CD4-positive, alpha-beta T cell treated with Interleukin-10 for 1 hour (primary cell): ENCODE measurements at regions not wholly inside any gene's neighbourhood (a gene's known extent, or its start where the extent isn't known, plus 50 kb on each side); places are given as distances from the start of the nearest gene placed in this dataset.

Experiments used
- DNase-seq: peaks from one replicate; pipeline ENCODE4 v3.0.0-alpha.2; 2020

DNA sequence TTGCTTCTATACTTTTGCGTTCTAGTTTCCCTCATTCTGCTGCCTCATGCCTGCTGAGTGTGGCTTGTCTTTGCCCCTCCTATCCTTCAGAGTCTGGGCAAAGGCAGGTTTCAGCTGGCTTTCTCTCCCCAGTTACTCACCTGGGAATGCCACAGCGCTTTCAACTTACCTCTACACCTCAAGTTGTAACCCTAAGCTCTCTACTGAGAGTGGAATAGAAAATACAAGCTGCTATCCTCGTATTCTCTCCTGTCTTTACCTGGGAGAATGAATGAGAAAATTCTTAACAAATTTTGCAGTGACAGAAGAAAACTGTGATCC lies 316.3 kb upstream of the KLF12 start:
- DNase-seq, result no peak

DNA sequence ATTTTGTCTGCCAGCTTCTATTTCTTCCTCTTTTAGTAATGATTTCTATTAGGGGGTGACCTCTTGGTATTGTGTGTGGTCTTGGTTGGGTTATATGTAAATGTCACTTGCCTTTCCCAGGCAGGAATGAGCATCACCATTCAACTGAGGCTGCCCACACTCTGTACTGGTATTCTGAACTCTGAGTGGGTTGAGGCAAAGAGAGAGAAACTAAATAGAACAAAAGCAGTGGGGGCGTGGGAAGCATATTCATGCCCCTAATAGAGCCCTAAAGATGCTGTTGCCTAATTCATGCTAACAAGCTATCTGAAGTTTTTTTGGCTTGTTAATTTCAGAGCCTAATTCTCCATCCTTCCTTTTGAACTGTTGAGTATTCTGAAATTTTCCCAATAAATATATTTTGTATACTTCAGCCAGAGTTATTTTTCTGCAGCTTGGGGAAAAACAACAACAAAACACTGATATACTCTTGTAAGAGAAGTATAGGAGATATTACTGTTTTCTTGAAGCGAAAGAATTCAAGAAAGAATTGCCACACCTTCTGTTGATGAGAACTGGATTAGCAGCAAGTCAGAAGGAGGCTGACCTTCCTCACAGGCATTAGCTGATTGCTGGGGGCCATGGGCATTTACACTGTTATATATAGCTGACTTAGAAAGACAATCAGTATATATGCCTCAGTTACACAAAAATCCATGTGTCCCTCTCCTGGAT lies 315.8 kb upstream of the KLF12 start:
- no peak for DNase-seq

DNA sequence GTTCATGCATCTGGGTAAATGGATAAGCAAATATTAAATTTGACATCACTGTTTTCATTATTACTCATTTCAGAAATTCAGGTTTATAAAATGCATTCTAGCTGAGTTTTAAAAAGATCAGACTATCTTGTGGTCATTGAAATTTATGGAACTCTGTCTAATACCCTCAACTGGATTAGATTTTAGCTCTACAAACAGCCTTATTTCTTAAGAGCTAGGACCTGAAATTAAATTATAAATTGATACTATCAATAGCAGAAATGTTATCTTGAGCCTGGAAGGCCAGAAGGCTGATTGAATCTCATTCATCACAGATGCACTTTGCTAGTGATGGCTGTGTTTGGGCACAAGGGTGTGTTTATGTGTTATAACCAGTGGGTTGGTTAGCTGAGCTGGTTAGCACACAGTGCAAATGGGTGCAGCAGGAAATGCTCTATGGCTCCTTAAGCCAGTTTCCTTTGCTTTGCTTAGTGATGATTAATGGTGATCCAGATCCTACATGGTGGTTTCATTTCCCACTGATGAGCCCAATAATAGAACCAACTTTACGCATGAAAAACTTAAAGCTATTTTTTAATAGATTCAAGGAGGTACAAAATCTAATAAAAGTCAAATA lies 310.8 kb upstream of the KLF12 start:
- DNase-seq, result no peak

DNA sequence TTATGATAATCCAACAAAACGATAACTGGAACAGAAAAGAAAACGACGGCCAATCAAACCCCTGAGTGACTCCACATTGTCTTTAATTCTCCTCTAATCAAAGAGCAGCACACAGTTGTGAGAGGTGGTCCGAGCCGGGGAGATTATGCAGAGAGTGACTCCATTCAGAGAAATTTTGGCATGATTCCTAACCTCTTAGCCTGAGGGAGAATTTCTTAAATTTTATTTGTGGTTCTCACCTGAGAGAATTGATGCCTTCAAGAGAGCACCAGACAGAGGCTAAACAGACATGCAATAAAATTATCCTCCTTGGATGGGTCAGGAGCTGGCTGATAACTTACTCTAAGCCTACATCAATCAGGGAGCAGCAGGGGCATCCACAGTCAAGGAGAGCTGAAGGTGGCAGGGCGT lies 310.0 kb upstream of the KLF12 start:
- DNase-seq, result no peak

DNA sequence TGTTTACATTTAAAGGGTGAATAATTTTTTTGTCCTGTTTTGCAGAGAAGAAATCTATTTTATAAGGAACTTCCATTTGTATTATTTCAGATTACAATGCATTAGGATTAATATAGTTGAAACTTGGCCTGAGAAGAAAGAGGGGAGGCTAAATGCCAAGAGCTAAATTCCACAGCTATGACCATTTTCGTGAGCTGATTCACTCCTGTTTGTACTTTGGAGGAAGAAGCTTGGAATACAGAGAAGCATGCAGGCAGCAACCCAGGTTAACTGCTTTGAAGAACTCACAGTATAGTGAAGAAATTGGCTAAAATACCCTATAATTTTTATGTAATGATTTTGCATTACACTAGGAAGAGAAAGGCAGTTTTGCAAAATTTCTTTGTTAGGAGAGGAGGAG lies 309.4 kb upstream of the KLF12 start:
- no peak for DNase-seq

DNA sequence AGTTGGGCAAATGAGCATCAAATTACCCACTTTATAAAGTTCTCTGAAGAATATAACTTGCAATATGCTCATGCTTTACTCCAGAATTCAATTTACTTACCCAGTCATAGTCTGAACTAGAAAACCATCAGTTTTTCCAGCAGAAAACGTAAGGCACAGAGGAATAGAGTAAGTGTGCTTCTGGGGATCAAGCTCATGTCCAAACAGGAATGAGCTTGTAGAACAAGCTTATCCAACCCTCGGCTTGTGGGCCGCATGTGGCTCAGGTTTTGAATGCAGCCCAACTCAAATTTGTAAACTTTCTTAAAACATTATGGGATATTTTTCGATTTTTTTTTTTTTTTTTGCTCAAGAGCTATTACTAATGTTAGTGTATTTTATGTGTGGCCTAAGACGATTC lies 308.5 kb upstream of the KLF12 start:
- no peak for DNase-seq

DNA sequence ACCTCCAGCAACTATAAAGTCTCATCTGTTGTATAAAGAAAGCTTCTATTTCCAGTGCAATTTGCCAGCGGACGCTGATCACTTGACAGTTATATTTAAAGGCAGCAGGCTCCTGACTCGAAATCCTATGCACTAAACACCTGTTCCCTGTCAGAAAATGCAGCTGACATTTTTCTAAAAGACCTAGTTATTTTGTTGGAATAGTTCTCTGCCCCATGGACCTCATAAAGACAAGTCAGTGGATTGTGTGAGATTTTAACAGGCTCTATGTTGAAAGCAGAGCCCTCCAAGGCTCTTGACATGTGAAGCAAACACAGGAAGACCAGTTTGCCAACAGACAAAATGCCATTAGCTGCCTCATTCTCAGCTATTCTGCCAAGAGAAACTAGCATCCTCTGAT lies 304.7 kb upstream of the KLF12 start:
- DNase-seq, result no peak

DNA sequence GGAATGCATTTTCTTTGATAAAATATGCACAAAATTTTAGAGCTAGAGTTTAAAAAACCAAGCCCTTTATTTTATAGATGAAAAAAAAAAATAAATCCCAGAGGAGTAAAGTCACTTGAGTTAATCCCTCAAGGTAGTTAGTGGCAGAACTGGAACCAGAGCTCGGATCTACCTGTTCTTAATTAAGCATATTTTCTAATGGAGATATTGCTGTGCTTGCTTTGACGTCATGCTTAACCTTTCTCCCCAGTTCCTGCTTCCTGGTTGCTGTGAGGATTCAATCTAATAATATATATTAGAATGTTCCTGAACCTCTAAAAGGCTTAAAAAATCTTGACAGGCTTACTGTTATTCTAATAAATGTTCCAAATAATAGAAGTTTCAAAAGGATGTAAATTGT lies 300.6 kb upstream of the KLF12 start:
- no peak for DNase-seq

DNA sequence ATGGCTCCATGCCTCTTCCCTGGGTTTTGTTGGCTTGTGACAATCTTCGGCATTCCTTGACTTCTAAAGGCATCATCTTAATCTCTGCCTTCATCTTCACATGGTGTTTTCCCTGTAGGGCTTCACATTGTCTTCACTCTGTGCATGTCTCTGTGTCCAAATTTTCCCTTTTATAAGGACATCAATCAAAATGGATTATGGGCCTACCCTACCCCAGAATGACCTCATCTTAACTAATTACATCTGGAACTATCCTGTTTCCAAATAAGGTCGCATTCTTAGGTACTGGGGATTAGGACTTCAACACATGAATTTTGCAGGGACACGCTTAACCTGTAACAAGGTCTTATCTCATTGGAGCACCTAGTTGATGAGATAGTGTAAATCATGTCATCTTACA lies 290.3 kb upstream of the KLF12 start:
- no peak for DNase-seq

DNA sequence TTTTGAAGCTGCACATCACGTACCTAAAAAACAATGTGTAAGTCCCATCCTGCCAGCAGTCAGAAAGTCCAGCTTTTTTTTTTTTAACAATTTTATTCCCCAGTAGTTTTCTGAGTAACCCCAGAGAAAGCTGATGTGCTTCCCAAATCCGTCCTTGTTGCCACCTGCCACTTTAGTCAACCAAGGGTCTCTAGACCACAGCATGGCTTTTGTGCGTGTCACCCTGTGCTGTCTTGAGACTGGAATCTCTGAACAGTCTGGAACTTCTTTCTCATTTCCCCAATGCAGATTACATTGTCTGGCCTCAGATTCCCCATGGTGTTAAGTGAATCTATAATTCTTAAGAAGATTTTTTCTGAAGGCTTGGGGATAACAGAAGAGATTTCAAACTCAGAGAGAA lies 289.2 kb upstream of the KLF12 start:
- no peak for DNase-seq

DNA sequence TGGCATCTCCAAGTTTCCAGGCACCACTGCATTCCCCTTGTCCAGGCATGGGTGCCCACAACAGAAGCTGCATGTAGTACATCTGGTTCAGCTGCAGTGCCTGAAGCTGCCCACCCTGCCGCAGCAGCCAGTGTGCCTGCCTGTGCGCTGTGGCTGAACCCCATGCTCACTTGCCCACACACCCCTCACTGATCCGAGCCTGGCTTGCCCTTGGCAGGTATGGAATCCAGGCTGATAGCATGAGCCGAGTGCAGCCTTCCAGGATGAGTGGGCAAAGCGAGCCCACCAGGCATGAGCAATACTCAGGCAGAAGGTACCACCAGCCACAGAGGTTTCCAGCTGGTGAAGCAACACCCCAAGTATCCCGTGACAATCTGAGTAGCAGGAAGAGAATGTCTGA lies 280.3 kb upstream of the KLF12 start:
- no peak for DNase-seq

DNA sequence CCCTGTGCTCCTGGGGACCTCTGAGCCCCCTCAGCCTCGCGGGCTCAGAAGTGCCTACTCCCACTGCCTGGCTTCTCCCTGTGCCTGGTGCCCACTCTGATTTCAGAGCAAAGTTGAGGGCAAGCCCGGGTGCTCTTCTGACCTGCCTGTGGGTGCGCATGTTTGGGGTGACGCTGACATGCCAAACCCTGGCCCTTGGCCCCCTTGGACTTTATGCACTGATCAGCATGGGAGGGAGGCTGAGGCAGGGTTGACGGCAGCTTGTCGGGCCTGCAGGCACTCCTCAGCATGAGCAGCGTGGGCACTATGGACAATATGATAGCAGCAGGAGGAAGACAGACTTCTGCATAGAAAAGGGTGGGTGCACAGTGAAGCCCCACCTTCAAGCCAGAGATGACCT lies 279.3 kb upstream of the KLF12 start:
- no peak for DNase-seq

DNA sequence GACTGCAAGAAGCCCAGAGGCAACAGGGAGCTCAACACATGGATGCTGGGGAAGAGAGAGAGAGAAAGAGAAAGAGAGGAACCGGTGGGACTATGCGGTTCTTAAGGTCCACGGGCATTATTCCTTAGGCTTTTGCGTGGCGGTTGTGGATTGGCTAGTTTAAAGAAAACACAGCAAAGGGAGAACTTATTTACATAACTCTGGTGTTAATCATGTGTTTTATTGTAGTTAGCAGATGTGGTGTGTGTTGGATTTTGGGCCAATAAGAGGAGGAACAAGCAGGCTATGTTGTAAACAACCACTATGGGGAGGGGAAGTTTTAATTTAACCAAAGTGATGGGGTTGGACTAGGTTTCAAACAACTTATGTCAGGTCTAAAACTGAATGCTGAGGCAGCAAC lies 275.3 kb upstream of the KLF12 start:
- DNase-seq, result no peak

DNA sequence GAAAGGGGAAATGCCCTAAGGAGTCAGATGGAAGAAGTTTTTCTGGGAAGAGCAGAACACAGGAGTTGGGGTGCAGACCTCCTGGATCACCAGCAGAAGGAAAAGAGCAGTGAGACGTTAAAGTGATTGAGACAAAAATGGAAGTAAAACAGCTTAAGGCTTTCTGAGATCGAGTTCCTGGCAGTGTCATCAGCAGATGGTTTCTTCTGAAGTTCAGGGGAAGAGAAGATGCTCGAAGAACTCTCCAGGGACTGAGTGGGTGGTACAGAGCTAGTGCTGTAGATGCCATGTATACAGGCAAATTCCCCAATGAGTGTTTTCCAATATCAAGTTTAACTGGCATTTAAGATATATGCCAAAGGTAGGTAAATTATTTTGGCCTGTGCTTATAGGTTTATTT lies 272.2 kb upstream of the KLF12 start:
- DNase-seq, result no peak

DNA sequence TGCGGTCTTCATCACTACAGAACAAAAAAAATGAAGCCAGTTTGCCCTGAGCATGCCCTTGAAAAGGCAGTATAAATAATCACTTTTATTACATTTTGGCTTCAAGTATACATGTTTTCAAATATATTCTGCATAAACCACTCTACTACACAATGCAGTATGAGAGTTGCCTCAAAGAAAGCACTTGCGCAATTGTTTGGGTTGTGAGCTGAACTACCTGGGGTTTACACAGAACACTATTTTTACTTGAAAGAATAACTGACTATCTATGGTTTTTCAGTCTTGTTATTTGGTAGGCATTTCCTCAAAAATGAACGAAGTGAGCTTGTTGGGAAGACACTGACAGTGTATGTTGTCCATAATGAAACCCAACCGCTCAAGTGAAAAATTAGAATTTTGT lies 264.4 kb upstream of the KLF12 start:
- DNase-seq, result no peak

DNA sequence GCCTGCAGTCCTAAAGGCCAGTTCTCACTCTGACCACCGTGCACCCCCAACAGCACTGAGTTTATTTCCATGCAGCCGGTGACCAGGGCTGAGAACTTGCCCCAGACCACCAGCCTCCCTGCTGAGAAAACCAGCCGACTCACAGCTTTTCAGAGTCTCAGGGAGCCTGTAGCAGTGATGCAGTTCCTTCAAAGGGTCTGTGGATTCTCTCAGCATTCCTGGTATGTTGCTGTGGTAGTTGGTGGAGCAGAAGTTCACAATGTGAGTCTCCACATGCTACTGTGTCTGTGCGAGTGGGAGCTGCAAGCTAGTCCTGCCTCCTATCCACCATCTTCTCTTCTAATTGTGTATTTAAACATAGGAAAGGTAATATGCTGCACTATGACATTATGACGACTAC lies 254.9 kb upstream of the KLF12 start:
- no peak for DNase-seq

DNA sequence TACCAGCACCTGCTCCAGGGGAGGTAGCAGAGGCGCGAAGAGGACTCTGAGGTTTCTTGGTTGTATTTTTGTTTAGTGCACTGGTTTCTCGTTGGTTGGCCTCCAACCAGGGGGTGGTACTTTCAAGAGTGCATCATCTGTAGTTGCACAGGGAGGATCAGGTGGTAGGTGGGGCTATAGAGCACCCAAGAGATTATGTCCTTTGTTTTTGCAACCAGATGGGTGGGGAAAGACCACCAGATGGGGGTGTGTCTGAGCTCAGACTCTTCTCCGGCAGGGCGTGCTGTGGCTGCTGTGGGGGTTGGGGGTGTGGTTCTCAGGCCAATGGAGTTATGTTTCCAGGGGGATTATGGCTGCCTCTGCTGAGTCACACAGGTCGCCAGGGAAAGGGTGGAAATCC lies 254.4 kb upstream of the KLF12 start:
- DNase-seq, result no peak

DNA sequence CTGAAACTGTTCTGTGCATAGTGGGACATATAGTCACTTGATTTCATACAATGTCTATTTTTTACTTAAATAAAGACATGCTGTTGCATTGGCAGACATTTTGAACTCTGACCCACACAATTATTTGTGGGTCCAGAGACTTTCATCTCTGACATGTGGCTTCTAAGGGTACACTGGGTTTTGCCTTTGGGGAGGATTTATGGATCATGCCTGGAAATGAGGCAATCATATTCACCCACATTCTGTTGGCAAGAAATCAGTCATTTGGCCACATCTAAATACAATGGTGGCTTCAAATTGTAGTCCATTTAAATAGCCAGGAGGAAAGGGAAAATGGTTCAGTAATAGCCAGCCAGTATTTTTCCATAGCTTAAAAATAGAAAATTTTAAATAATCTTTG lies 238.3 kb upstream of the KLF12 start:
- no peak for DNase-seq

DNA sequence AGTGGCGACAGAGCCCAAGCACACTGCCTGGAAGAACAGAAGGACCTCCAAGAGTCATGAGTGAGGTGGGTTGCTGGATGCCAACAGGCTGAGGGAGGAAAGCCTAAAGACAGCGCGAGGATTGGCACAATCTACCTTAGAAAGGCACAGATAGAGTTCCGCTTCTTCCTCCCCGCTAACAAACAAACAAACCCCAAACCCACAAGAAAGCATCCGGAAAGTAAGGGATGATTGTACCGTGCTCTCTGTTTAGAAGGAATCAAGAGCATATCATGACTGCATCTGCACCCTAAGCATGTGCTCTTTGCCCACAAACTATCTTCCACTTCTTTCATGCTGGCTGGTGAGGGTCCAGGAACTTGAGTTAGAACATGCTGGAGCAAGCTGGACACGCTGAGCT lies 233.0 kb upstream of the KLF12 start:
- no peak for DNase-seq

DNA sequence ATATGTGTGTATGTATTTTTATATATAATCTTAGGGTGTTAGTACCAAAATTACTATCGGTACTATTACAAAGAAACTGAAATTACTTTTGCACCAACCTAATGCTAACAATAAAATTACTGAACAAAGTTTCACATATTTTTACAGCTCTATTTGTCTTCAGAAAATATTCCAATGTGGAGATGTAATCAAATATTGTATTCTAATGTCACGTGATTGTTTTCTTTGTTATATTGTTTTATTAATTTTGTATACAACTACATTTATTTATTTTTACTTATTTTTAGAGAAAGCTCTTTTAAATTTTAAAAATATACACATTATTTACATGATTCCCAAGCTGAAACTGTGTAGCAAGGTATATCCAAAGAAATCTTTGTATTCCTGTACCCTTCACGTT lies 227.1 kb upstream of the KLF12 start:
- no peak for DNase-seq

DNA sequence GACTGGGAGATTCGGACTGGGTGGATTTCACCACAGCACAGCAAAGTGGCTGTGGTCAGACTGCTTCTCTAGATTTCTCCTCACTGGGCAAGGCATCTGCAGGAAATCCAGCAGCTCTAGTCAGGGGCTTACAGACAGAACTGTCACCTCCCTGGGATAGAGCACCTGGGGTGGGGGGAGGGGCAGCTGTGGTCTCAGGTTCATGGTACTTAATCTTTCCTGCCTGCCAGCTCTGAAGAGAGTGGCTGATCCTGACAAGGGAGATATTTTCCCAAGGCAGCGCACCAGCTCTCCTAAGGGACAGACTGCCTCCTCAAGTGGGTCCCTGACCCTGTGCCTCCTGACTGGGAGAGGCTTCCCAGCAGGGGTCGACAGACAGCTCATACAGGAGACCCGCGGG lies 212.8 kb upstream of the KLF12 start:
- DNase-seq, result no peak

DNA sequence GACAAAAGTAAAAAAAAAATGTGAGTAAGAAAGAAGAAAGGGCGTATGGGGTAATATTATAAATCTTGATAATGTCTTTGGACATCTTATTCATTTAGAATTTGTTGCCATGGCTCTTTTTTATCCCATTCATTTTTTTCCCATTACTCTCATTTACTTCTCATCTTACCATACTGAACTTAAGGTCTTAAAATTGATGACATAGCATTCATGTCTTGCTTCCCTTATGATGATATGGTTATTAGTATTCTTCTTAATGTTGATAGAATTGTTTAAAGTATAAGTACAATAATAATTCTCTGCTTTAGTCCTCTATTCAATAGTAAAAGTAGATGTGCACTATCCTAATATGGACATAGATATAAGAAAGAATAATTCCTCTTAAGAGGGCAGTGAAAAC lies 204.1 kb upstream of the KLF12 start:
- no peak for DNase-seq

DNA sequence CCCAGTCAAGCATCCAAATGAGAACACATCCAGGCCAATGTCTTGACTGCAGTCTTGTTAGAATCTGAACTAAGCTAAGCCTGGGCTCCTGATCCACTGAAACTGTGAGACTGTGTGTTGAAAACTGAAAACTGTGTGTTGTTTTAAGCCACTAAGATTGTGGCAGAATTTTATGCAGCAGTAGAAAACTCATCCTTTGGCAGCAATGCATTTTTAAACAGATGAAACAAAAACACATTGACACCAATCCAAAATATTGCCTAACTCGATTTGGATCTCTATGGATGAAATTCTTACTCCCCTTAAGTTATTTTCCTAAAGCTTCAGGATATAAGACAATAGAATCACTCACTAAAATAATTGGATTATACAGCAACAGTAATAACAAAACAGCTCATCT lies 202.3 kb upstream of the KLF12 start:
- no peak for DNase-seq

DNA sequence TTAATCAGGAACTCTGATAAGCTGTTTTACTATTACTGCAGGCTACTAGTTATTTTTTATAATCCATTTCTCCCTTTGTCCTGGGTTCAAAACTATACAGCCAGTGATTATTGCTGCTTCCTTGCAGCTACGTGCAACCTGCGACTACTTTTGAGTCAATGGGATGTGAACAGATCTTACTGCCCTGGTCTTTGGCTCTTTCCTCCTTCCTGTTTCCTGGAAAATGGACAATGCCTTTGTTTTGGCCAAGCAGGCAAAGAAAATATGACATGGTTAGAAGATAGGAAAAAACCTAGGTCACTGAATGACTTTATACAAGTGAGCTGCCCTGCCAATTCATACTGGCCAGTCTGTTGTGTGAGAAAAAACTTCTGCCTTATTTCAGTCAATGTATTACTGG lies 201.2 kb upstream of the KLF12 start:
- DNase-seq, result no peak

DNA sequence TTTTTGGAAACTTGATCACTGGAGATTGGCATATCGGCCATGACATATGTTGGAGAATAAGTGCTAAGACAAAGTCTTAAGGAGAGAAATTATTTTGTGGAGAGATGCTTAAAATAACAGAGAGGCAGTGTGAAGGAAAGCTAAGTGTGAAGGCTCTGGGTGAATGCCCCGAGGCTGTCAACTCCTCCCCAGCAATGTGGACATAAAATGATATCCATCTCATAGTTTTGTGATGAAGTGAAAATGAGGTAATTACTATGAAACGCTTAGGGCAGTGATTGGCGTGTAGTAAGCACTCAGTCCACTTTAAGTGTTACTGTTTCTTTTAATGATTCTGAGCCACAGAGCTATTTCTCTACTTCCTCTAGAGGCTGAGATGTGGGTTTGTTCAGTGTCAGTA lies 195.8 kb upstream of the KLF12 start:
- DNase-seq, result no peak

DNA sequence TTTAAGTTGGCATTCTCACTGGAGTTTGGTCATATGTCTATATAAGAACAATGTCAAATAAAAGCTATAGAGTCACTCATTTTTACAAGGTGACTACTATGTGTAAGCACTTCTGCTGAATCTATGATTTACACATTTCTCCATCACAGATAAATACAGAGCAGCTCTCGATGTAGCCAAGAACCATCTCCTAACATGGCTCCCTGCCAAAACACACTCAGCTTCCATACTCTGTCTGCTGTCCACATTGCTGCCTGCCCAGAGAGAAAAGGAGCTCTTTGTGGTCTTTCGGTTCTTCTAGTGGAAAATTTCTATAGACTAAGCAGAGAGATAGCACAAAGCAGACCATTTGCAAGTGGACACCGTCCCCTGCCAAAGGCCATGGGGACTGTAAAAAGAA lies 190.9 kb upstream of the KLF12 start:
- DNase-seq, result no peak
